DMS153 treated with DMSO at 0.1 percent for 48 hours (cell line): ENCODE measurements at regions not wholly inside any gene's neighbourhood (a gene's known extent, or its start where the extent isn't known, plus 50 kb on each side); places are given as distances from the start of the nearest gene placed in this dataset.

ENCODE experiments used
- DNase-seq: peaks from one replicate; lab custom pipeline; 2025; ENCODE audit not compliant: unreplicated experiment; lab: John Stamatoyannopoulos, UW

DNA sequence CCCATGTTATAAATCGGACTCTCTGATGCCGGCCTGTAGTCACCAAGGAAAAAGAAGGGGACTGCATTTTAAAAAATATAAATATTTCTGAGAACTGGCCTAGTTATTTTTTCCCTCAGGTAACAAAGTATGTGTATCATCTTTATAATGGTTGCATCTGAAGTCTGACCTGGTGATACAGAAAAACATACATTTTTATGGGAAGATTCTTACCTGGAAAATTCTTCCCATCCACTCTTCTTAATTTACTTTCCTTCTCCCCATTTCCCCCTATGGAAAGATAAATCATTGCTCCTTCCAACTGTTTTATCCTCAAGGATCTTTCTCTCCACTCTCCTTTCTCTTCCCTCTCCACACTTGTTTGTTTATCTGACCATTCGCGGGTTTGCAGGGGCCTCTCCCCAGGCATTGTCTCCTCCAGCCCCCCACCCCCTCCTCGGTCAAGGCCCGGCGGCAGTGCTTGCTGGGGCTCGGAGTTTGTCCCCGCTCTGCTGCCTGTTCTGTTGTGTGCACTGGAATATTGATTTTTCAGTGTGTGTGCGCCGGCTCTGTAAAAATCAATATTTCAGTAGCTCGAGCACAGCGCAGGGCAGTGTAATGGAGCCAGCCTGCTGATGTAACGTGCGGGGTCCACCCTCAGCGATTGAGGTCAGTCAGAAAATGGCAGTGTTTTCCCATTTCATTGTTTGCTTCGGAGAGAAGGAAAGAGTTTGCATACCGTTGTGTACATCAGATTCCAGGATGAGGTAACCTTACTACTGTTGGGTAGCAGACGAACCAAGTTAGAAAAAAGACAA lies 199.5 kb upstream of the NFE2L3 start:
- DNase-seq = peak; percentile 64

DNA sequence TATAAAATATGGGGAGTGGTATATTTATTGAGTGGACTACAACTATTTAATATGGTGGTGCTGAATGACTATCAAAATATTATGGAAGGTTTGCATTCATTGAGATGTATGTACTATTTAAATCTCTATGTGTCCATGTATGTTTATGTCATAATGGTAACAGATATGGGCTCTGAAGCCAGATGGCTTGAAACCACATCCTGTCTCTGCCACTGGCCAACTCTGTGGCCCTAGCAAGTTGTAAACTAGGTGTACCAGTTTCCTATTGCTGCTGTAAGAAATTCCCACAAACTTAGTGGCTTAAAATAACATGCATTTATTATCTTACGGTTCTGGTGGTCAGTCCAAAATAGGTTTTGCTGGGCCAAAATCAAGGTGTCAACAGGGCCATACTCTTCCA lies 198.1 kb upstream of the NFE2L3 start:
- DNase-seq = no peak

DNA sequence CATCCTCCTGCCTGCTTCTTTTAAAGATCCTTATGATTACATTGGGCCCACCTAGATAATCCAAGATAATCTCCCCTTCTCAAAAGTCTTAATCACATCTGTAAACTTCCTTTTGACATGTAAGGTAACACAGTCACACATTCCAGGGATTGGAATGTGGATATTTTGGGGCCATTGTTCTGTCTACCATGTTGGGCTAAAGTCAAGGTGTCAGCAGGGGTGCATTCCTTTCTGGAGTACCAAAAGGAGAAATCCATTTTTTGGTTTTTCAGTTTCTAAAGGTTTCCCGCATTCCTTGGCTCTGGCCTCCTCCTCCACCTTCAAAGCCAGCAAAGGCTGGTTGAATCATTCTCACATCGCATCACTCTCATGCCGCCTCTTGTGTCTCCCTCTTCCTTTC lies 197.6 kb upstream of the NFE2L3 start:
- DNase-seq = no peak

DNA sequence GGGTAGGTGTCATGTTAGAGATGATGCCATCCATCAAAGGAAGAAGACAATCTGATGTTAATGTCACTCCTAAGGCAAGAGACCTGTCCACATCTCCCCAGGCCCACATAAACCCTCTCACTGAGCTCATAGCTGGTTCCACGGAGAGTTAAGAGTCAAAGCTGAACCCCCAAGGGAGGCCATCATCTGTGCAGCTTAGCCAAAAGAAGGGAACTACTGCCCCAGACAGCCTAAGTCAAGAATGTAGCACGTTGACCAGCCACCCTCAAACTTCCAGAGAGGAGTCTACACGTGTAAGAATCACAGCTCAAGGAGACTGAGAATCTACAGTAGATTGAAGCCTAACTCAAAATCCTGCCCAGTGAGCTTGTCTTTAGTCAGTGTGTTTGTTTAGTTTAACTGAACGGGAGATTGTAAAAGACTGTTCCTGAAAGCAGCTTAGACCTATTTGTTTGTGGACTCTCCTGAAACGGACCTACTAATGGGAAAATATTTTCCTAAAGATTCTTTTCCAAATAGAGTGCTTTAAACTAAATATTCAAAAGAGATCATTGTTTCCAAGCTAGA lies 192.7 kb upstream of the NFE2L3 start:
- no peak for DNase-seq

DNA sequence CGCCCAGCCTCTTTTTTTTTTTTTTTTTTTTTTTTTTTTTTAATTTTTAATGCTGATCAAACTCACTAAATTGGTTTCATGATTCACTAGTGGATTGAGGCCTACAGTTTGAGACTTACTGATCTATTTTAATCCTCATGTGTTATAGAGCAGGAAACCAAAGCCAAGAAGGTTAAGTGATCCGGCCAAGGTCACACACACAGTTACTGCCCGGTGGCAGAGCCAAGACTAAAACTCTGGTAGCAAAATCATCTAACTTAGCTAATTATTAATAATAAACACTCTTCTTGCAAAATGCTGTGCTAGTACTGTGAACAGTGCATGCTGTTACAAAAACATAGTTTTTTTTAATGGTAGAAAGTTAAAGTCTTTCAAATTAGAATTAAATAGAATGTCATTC lies 188.3 kb upstream of the NFE2L3 start:
- no peak for DNase-seq

DNA sequence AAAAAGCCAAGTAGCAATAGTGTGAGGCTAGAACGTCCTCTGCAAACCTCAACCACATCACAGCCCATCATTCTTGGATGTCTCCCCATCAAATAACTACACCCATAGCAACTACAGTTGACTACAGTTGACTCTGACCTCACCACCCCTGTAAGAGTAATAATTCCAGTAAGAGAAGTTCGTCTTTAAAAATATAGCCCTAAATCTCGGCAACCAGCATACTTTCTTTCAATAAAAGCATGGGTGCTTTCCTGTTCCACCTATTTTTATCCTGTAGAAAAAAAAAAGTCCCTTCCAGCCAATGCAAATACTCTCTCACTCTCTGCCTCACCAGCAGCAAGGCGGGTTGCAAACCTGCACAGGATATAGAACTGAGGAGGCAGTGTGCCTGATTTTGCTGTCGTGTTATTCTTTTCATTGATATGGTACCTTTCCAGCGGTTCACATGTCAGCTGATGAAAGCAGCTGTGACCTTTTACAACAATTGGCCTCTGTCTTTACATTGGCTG lies 187.5 kb upstream of the NFE2L3 start:
- DNase-seq = no peak

DNA sequence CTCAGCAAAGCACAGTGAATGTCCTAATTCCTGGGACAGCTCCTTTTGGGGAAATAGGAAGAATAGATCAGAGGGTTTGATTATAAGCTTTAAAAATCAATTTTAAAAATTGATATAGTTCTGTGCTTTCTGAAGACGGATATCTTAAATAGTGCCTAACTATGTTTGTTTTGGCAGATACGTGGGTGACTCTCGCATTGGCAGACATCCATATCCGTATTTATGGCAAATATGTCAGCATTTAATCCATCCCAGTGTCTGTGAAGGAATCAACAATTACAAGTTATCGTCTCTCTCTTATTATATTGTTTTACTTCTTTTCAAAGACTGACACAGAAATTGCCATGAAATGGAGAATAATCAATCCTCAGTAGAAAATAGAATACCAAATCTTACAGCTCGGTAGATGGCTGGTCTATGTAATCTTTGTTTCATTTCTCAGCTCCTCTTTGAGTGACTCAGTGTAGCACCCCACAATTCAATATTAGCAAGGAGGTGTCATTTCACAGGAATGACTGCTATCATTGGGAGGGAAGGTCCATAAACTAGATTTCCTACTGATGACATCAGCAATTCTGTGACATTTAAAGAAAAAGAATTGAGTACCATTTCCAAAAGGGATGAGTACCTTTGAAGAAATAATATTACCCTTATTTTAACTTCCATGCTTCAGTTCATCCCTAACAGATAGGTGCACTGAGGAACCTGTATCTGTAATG lies 186.4 kb upstream of the NFE2L3 start:
- no peak for DNase-seq

DNA sequence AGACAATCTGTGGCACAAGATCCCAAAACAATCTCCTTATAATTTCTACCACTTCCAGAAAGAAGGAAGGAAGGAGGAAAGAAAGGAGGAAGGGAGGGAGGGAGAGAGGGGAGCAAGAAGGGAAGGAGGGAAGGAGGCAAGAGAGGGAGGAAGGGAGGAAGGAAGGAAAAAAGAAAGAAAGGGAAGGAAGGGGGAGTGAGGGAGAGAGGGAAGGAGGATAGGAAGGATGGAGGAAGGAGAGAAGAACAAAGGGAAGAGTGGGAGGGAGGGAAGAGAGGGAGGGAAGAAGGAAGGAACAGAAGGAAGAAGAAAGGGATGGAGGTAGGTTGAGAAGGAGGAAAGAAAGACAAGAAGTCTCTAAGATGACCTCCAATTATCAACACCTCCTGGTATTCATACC lies 185.5 kb upstream of the NFE2L3 start:
- no peak for DNase-seq

DNA sequence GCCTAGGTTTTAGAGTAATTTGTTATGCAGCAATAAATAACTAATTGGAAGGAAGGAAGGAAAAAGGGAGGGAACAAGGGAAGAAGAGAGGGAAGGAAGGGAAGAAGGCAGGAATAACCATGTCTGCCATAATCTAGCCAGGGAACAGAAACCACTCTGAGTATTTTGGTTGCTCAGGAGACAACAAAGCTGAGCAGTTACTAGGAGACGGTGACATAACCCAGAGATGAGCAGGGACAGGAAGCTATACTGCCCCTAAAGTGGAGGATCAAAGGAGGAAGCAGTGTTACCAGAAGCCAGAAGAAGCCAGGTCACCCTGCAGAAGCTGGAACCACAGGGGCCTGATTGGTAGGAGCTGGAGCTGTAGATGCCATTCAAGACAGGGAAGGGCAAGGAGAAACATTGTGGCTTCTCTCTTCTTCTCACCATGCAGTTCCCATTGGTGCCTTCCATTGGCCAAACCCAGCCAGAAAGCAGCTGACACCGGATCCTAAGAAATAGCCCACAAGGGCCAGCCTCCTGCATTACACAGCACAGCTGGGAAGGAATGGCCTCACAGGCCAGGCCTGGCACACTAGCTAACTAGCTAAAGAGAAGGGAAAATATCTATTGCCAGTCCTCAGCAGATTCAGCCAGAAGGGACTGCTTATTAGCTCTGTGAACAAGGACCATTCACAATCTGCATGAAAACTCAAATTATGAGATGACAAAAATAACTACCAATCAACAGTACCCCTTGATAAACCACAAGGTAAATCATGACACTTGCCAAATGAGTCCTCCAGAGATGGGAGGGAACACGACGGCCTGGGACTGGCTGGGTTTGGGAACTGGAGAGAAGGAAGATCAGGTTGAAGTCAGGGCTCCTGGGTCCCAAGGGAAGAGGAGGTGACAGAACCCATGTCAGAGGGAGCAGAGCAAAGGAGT lies 184.5 kb upstream of the NFE2L3 start:
- peak; percentile 26 for DNase-seq

DNA sequence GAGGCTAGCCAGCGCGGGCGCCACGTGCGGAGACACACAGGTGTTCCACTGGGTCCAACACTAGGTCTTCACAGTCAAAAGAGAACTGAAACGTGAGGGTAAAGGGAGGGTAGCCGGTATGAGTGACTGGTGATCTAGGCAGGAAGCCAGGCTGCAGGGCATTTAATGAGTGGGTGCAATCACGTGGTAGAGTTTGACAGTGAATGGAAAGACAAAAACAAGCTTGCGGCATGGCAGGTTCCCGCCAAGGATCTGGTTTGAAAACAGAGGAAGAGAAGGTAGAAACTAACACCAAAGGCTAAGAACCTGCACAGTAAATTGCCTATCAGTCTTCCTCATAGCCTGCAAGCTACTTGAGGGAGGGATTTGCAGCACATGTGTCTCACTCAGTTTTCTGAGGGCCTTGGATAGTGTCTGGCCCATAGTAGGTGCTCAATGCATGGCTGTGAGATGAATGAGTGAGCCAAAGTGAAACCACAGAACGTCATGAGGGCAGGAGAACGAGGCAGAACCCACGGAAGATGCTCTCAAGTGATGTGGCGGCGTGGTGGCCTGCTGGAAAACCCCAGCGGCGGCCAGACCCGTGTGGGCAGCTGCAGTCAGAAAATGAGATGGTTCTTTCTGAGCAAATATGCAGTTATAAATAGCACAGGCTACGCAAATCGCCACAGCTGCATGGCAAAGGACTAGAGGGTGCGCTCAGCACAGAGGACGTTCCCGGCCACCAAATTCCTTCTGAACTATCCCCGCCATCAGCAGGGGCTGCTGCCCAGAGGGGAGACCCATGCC lies 183.6 kb upstream of the NFE2L3 start:
- DNase-seq = no peak

DNA sequence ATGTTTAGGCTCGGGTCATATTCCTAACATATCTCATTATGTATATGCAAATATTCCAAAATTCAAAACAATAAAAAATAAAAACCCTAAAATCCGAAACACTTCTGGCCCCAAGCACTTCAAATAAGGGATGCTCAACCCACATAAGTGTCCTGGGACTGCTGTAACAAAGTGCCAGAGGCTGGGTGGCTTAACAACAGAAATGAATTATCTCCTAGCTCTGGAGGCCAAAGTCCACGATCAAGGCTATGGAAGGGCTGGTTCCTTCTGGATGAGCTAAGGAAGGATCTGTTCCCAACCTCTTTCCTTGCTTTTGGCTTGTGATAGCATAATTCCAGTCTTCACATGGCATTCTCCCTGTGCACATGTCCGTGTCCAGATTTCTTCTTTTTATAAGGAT lies 181.6 kb upstream of the NFE2L3 start:
- DNase-seq = no peak

DNA sequence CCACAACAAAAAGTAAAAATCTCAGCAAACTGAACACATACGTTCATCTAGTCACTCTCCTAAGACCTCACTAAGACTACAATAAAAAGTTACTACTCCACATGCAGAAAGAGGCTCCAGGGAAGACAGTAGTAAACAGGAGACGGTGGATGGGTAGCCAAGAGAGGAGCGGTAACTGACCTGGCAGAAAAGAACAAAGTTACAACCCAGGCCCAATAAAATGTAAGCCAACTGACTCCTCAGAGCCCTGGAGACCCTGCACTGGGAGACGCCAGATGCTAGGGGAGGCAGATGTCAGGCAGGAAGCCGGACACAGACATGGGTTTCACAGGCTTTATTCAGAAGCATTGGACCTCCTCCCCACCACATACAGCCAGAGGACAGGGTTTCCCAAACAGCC lies 181.1 kb upstream of the NFE2L3 start:
- no peak for DNase-seq

DNA sequence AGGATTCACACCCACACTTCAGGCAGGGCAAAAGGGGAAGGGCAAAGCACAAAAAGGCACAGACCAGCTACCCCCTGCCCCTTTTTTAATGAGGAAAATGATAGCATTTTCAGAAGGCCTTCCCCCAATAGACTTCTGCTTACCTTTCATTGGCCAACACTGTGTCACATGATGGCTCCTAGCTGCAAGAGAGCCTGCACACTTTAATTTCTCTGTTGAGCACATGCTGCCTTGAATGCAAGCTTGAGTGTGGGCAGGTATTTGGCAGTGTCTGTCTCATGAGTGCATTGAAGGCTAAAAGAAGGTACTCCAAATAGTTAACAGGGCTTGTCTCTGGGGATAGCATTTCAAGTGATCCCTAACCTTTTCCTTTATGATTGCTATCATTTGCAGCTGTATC lies 175.4 kb upstream of the NFE2L3 start:
- DNase-seq = no peak

DNA sequence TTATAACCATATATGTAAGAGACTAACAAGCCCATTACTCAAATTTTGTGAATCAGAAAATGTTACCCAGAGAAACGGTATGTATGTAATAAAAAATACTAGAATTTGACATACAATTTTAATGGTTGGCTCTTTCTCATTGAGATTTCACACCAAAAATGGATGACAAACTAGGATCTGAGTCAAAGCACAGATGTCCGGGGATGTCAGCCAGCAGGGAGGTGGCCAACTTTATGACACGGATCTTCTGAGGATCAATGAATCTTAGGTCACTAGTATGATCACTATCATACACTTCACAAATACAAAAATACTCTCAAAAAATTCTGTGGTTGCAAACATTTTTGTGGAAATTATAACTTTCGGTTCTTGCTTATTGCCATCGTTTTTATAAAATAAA lies 173.5 kb upstream of the NFE2L3 start:
- DNase-seq = no peak

DNA sequence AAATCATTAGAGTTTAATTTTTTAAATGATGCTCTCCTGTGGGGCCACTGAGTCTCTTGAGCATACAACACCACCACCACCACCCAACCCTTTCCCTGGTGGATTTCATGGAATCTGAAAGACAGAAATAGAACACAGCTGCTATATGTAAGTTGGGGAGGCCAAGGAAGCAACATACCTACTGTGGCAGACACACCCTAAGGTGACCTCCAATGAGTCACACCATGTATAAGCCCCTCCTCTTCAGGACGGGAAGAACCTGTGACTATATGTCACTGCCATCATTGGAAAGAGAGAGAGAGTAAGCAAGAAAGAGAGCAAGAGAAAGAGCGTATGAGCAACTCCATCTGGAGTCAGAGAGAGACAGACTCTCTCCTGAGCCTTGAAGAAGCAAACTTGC lies 172.4 kb upstream of the NFE2L3 start:
- no peak for DNase-seq

DNA sequence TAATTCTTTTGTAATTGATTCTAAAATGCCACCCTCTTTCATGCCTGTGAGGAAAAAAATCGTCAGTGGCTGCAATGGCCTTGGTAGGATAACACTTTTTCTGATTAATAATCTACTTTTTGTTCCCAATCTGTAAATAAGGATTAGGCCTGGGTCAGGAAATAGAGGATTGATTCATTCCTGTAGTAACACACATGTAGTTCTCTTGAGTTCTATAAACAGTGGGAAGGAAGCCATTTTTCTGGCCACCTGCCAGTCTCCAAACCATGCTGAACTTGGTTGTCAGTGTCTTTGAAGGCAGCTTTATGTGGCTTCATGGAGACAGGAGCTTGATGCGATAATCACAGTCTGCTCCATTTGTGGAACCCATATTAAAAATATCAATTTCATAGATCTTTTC lies 169.3 kb upstream of the NFE2L3 start:
- no peak for DNase-seq

DNA sequence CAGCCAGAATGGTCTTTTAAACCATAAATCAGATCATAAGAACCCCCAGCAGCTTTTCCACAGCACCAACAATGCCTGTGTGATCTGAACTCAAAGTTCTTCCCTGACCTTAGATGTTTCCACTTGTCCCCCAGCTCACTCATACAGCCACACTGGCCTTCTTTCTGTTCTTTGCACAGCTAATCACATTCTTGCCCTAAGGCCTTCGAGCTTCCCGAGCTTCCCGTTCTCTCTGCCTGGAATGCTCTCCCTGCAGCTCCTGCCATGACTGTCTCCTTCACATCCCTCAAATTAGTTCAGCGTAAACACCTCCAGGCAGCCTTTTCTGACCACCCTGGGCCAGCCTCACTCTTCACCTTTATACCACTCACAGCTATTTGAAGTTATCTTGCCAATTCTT lies 166.8 kb upstream of the NFE2L3 start:
- no peak for DNase-seq

DNA sequence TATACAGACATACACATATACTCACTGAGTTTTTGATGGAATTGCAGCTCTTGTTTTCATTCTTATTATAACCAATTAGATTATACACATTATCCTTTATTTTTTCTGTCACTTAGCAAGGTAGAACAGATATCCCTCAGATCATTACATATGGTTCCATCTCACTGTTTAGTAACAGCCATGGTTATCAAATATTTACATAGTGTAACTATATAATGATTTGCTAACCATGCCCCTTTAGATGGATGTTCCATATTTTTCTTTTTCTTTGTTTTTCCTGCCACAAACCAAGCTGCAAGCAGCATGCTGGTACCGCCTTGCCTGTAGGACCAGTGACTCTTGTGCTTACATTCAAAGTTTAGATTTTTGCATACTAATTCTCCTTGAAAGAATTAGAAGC lies 163.4 kb upstream of the NFE2L3 start:
- DNase-seq = peak; percentile 55

DNA sequence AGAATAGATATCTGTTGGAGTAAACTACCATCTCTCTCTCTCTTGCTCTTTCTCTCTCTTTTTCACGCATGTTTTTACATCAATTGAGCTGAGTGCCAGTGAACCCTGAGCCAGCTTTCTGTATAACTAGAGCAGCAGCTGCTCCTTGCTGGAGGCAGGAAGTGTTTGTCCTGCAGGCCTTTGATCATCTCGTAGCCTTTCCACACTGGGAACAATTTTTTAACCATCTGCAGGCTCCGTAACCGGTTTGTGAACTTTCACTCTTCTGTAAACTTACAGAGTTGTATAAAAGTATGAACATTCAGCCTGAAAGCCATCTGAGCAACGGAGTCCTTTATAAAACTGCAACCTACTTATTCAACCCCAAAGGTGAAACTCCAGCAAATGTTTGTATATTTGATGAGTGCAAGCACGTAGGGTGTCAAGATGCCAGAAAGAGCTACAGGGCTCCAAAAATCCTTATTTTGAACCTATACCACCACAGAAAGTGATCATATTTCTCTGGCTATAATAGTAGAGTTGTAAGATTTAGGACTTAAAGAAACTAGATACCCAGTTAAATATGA lies 162.8 kb upstream of the NFE2L3 start:
- DNase-seq = peak; percentile 55

DNA sequence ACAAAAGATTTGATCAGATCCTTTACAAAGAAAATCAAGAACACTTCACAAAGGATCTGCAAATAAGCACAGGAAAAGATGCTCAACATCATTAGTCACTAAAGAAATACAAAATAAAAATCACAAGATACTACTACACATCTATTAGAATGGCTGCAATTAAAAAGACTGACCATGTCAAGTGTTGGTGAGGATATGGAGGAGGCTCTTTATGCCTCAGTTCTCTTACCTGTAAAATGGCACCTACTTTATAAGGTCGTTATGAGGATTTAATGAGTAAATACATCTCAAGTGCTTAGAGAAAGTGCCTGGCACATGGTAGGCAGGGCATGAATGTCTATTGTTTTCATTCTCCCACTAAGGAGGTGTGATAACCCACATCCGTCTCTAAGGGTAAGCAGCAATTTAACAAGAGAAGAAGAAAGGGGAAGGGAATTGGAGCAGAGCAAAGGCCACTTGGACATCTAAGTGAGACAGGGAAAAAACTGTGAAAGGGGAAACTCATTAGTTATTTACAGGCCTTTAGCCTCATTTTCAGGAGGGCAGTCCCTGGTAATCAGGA lies 157.5 kb upstream of the NFE2L3 start:
- DNase-seq = no peak
